HCT116 (cell line): ENCODE measurements at regions not wholly inside any gene's neighbourhood (a gene's known extent, or its start where the extent isn't known, plus 50 kb on each side); places are given as distances from the start of the nearest gene placed in this dataset.

ENCODE experiments used
- ATAC-seq: fragments of 200-7000 bp; cut with Tn5 transposase; 2 replicates; pipeline ENCODE4 v1.9.1; 2020; ENCODE audit warnings: mild to moderate bottlenecking, moderate library complexity
- BruUV-seq: library from RNA; stranded (reverse); fragments of 400-500 nt; replicated peaks from 2 replicates; lab custom pipeline; 2021; lab: Mats Ljungman, UMichigan
- CTCF ChIA-PET: fragments of 300-600 bp; sonication (Branson Sonifier 250); formaldehyde crosslinking; loops from one replicate; lab custom pipeline; 2021; ENCODE audit warnings: antibody characterized with exemption; lab: Charles Lee
- POLR2A ChIA-PET: fragments of 300-600, 350-600 bp; sonication (Branson Sonifier 250); formaldehyde crosslinking; loops from one replicate; lab custom pipeline; 2021; ENCODE audit warnings: antibody characterized with exemption; lab: Charles Lee
- RAD21 ChIA-PET, 2 experiments: fragments of 300-600 bp; sonication (Branson Sonifier 250); formaldehyde crosslinking; loops; one replicate each; lab custom pipeline; 2023; ENCODE audit warnings: low total read pairs in 2 of 2; ENCODE audit not compliant: uncharacterized antibody in 2 of 2, unreplicated experiment in 2 of 2, low non-redundant PET in 1 of 2; lab: Charles Lee
- DNase-seq: peaks from one replicate; pipeline ENCODE4 v3.0.0-alpha.2; 2010; ENCODE audit warnings: low read depth, low spot score
- H2AFZ ChIP-seq: fragments of 200-600 bp; shearing (Covaris generic), sonication (generic); 2 replicates; pipeline ENCODE4 v1.6.1; 2017; ENCODE audit warnings: low read depth, mixed run types, mixed read lengths, antibody characterized with exemption, low read length; ENCODE audit not compliant: poor library complexity, severe bottlenecking
- H3K27ac ChIP-seq: 2 replicates; pipeline ENCODE4 v1.5.1; 2012; ENCODE audit warnings: low read depth, low read length
- H3K27me3 ChIP-seq: fragments of 200-600 bp; sonication (generic); 2 replicates; pipeline ENCODE4 v1.6.1; 2016; ENCODE audit warnings: mixed run types, low read length, mixed read lengths; ENCODE audit not compliant: insufficient read depth
- H3K36me3 ChIP-seq, 2 experiments: fragments of 200-500 bp in 1 of 2; fragments of 200-600 bp in 1 of 2; sonication (Bioruptor generic) in 1 of 2; sonication (generic) in 1 of 2; 2 replicates each; pipeline versions ENCODE4 v1.5.1 to v1.6.1; 2014 to 2016; ENCODE audit warnings: low read length in 2 of 2, inconsistent platforms in 1 of 2, mixed read lengths in 1 of 2, mixed run types in 1 of 2; ENCODE audit not compliant: insufficient read depth in 2 of 2, control insufficient read depth in 1 of 2
- H3K4me1 ChIP-seq, 2 experiments: fragments of 200-600 bp in 1 of 2; sonication (generic) in 1 of 2; 2 replicates each; pipeline versions ENCODE4 v1.5.1 to v1.6.1; 2012 to 2017; ENCODE audit warnings: low read length in 2 of 2, inconsistent platforms in 1 of 2, mild to moderate bottlenecking in 1 of 2, mixed read lengths in 1 of 2, mixed run types in 1 of 2, moderate library complexity in 1 of 2; ENCODE audit not compliant: insufficient read depth in 2 of 2, control insufficient read depth in 1 of 2
- H3K4me2 ChIP-seq: fragments of 200-600 bp; sonication (generic); 2 replicates; pipeline ENCODE4 v1.6.1; 2017; ENCODE audit warnings: mixed run types, low read length, mixed read lengths
- H3K4me3 ChIP-seq, 2 experiments: fragments of 200-600 bp in 1 of 2; sonication (generic) in 1 of 2; replicated peaks in 1 of 2; 2 replicates each; pipeline ENCODE4 v1.5.1; 2011 to 2016; ENCODE audit warnings: low read length in 2 of 2, control low read depth in 1 of 2, low read depth in 1 of 2, mild to moderate bottlenecking in 1 of 2, mixed read lengths in 1 of 2, mixed run types in 1 of 2
- H3K79me2 ChIP-seq: fragments of 200-600 bp; sonication (generic); 2 replicates; pipeline ENCODE4 v1.6.1; 2017; ENCODE audit warnings: mild to moderate bottlenecking, mixed run types, low read length, moderate library complexity, mixed read lengths; ENCODE audit not compliant: insufficient read depth
- H3K9ac ChIP-seq: fragments of 200-600 bp; sonication (generic); 2 replicates; pipeline ENCODE4 v1.6.1; 2016; ENCODE audit warnings: low read length, mixed read lengths
- H3K9me2 ChIP-seq: fragments of 200-600 bp; sonication (generic), shearing (Covaris generic); 2 replicates; pipeline ENCODE4 v1.6.1; 2017; ENCODE audit warnings: mixed run types, mild to moderate bottlenecking, moderate library complexity; ENCODE audit not compliant: insufficient read depth
- H3K9me3 ChIP-seq, 2 experiments: fragments of 200-500 bp in 1 of 2; fragments of 200-600 bp in 1 of 2; sonication (Bioruptor generic) in 1 of 2; sonication (generic) in 1 of 2; 2 replicates each; pipeline ENCODE4 v1.6.1; 2014 to 2017; ENCODE audit warnings: low read length in 2 of 2, mixed read lengths in 2 of 2, inconsistent platforms in 1 of 2, low read depth in 1 of 2, mild to moderate bottlenecking in 1 of 2, mixed run types in 1 of 2, moderate library complexity in 1 of 2; ENCODE audit not compliant: control insufficient read depth in 1 of 2, insufficient read depth in 1 of 2
- H4K20me1 ChIP-seq: fragments of 200-600 bp; sonication (generic), shearing (Covaris generic); 2 replicates; pipeline ENCODE4 v1.6.1; 2017; ENCODE audit warnings: mixed run types, mild to moderate bottlenecking, moderate library complexity; ENCODE audit not compliant: insufficient read depth
- CBX3 ChIP-seq: IDR thresholded peaks from 2 replicates; pipeline ENCODE4 v1.6.1; 2012; ENCODE audit warnings: low read depth
- CEBPB ChIP-seq: IDR thresholded peaks from 2 replicates; pipeline ENCODE4 v1.6.1; 2012; ENCODE audit warnings: low read depth
- CTCF ChIP-seq, 3 experiments: fragments of 200-600 bp in 1 of 3; sonication (generic) in 1 of 3; IDR thresholded peaks in 2 of 3; conservative IDR thresholded peaks in 1 of 3; 2 replicates each; pipeline ENCODE4 v1.5.1; 2012 to 2017; ENCODE audit warnings: low read depth in 2 of 3, low read length in 2 of 3, antibody characterized with exemption in 1 of 3, borderline replicate concordance in 1 of 3, control low read depth in 1 of 3, mild to moderate bottlenecking in 1 of 3, mixed read lengths in 1 of 3, mixed run types in 1 of 3, moderate library complexity in 1 of 3; ENCODE audit not compliant: insufficient read depth in 1 of 3
- ELF1 ChIP-seq: IDR thresholded peaks from 2 replicates; pipeline ENCODE4 v1.6.1; 2012; ENCODE audit warnings: low read depth, borderline replicate concordance
- EZH2 ChIP-seq: fragments of 200-600 bp; sonication (generic); IDR thresholded peaks from 2 replicates; pipeline ENCODE4 v1.6.1; 2017; ENCODE audit warnings: antibody characterized with exemption, mixed run types
- EZH2phosphoT487 ChIP-seq: fragments of 200-600 bp; IDR thresholded peaks from 2 replicates; pipeline ENCODE4 v1.6.1; 2018; ENCODE audit warnings: antibody characterized with exemption, borderline replicate concordance
- FOSL1 ChIP-seq: IDR thresholded peaks from 2 replicates; pipeline ENCODE4 v1.6.1; 2012; ENCODE audit warnings: low read depth
- POLR2AphosphoS5 ChIP-seq: IDR thresholded peaks from 2 replicates; pipeline ENCODE4 v1.6.1; 2011; ENCODE audit warnings: mild to moderate bottlenecking, low read depth, low read length, moderate library complexity
- RAD21 ChIP-seq: IDR thresholded peaks from 2 replicates; pipeline ENCODE4 v1.6.1; 2012; ENCODE audit warnings: low read depth, mild to moderate bottlenecking
- REST ChIP-seq: IDR thresholded peaks from 2 replicates; pipeline ENCODE4 v1.6.1; 2012; ENCODE audit warnings: low read depth
- SIN3A ChIP-seq: IDR thresholded peaks from 2 replicates; pipeline ENCODE4 v1.6.1; 2012; ENCODE audit warnings: low read depth
- SRF ChIP-seq: IDR thresholded peaks from 2 replicates; pipeline ENCODE4 v1.6.1; 2012; ENCODE audit warnings: low read depth
- YY1 ChIP-seq: IDR thresholded peaks from 2 replicates; pipeline ENCODE4 v1.6.1; 2011; ENCODE audit warnings: low read length, low read depth, moderate library complexity, mild to moderate bottlenecking; ENCODE audit not compliant: insufficient replicate concordance; ENCODE audit errors: extremely low read depth
- ZBTB33 ChIP-seq: IDR thresholded peaks from 2 replicates; pipeline ENCODE4 v1.6.1; 2011; ENCODE audit warnings: mild to moderate bottlenecking, low read length, moderate library complexity; ENCODE audit not compliant: insufficient replicate concordance; ENCODE audit errors: extremely low read depth
- ZFX ChIP-seq: fragments of 450-650 bp; IDR thresholded peaks from 2 replicates; pipeline ENCODE4 v1.6.1; 2017
- ZNF274 ChIP-seq: fragments of 200-500 bp; sonication (Bioruptor generic); IDR thresholded peaks from 2 replicates; pipeline ENCODE4 v1.6.1; 2014; ENCODE audit warnings: mild to moderate bottlenecking, low read depth, low read length, inconsistent platforms
- intact Hi-C: fragments of 100-400 bp; cut with micrococcal nuclease; formaldehyde crosslinking; loops from 2 replicates; pipeline ENCODE4 v1.10.0; 2022

- H3K4me1 ChIP-seq: no peaks in the 10 kb centered on the region
- ATAC-seq (no peak), DNase-seq (no peak)
- no TSS peak for BruUV-seq
- intact Hi-C loops: no loop called here
- H3K4me3 ChIP-seq: no peak overlapping the region
- H3K9me2 ChIP-seq: no peaks in the 10 kb centered on the region
- ChIA-PET CTCF (no interaction called here), RAD21 (no interaction called here)
- H3K27me3 ChIP-seq: no peaks in the 10 kb centered on the region
- no peak overlapping the region for H3K4me2 ChIP-seq
- H3K36me3 ChIP-seq: no peaks in the 10 kb centered on the region
- no peak overlapping the region for H2AFZ ChIP-seq
- H3K27ac ChIP-seq: no peak overlapping the region
- H4K20me1 ChIP-seq: no peaks in the 10 kb centered on the region
- TF ChIP-seq REST (no peak), ZNF274 (no peak), YY1 (no peak), ZBTB33 (no peak), SRF (no peak), EZH2phosphoT487 (no peak), ELF1 (no peak), EZH2 (no peak), FOSL1 (no peak), CEBPB (no peak), POLR2AphosphoS5 (no peak), CTCF (IDR thresholded peaks at IDR 0.05 in 2 of 3, conservative IDR thresholded peaks at IDR 0.05 in 1 of 3; ENCODE audit: borderline replicate concordance in 1 of 3, insufficient read depth in 1 of 3, low read depth in 2 of 3, low read length in 2 of 3) (no peak), ZFX (no peak), CBX3 (no peak), SIN3A (no peak), RAD21 (no peak)
- TF ChIP-seq, all 23 proteins: peak for 0
- no peak overlapping the region for H3K9ac ChIP-seq
- no peaks in the 10 kb centered on the region for H3K9me3 ChIP-seq
- no peaks in the 10 kb centered on the region for H3K79me2 ChIP-seq
- POLR2A ChIA-PET: no interaction called here
Measured at GRCh38 chr7:19269301-19269700, 124.1 kb upstream of the FERD3L start.
